H9 (cell line): ENCODE measurements at regions not wholly inside any gene's neighbourhood (a gene's known extent, or its start where the extent isn't known, plus 50 kb on each side); places are given as distances from the start of the nearest gene placed in this dataset.

Experiments
- DNase-seq: peaks from one replicate; pipeline ENCODE4 v3.0.0-alpha.2; 2017
- H2AFZ ChIP-seq: one replicate; pipeline ENCODE4 v1.6.1; 2013; ENCODE audit warnings: mild to moderate bottlenecking, low read length, control low read depth, moderate library complexity
- H2AK5ac ChIP-seq: 2 replicates; pipeline ENCODE4 v1.6.1; 2013; ENCODE audit warnings: low read length, control low read depth, mixed read lengths; ENCODE audit not compliant: insufficient read length
- H2BK120ac ChIP-seq: one replicate; pipeline ENCODE4 v1.6.1; 2013; ENCODE audit warnings: low read depth, mild to moderate bottlenecking, low read length, control low read depth, inconsistent platforms; ENCODE audit not compliant: poor library complexity, severe bottlenecking
- H2BK12ac ChIP-seq: 2 replicates; pipeline ENCODE4 v1.6.1; 2013; ENCODE audit warnings: low read length, control low read depth, mixed read lengths, low read depth; ENCODE audit not compliant: insufficient read length
- H2BK15ac ChIP-seq: 2 replicates; pipeline ENCODE4 v1.6.1; 2013; ENCODE audit warnings: low read depth, low read length, control low read depth
- H2BK20ac ChIP-seq: one replicate; pipeline ENCODE4 v1.6.1; 2013; ENCODE audit warnings: low read depth, mild to moderate bottlenecking, low read length, control low read depth, inconsistent platforms; ENCODE audit not compliant: poor library complexity, severe bottlenecking
- H2BK5ac ChIP-seq: 2 replicates; pipeline ENCODE4 v1.6.1; 2013; ENCODE audit warnings: low read length, control low read depth, mixed read lengths; ENCODE audit not compliant: insufficient read length
- H3K14ac ChIP-seq: 2 replicates; pipeline ENCODE4 v1.6.1; 2013; ENCODE audit warnings: low read length, control low read depth; ENCODE audit not compliant: insufficient read depth
- H3K18ac ChIP-seq: 2 replicates; pipeline ENCODE4 v1.6.1; 2013; ENCODE audit warnings: low read depth, mild to moderate bottlenecking, mixed read lengths, low read length, control low read depth; ENCODE audit not compliant: insufficient read length
- H3K23ac ChIP-seq: 2 replicates; pipeline ENCODE4 v1.6.1; 2013; ENCODE audit warnings: low read length, control low read depth, mixed read lengths, low read depth; ENCODE audit not compliant: insufficient read length
- H3K23me2 ChIP-seq: 2 replicates; pipeline ENCODE4 v1.6.1; 2013; ENCODE audit warnings: low read depth, mild to moderate bottlenecking, mixed read lengths, low read length, control low read depth; ENCODE audit not compliant: insufficient read length, poor library complexity, severe bottlenecking
- H3K27ac ChIP-seq: 2 replicates; pipeline ENCODE4 v1.5.1; 2013; ENCODE audit warnings: low read length, control low read depth, mixed read lengths, low read depth; ENCODE audit not compliant: insufficient read length
- H3K27me3 ChIP-seq: 2 replicates; pipeline ENCODE4 v1.6.1; 2013; ENCODE audit warnings: low read length, control low read depth, inconsistent platforms; ENCODE audit not compliant: insufficient read depth
- H3K4ac ChIP-seq: 2 replicates; pipeline ENCODE4 v1.6.1; 2013; ENCODE audit warnings: low read depth, mild to moderate bottlenecking, control low read depth, inconsistent platforms, low read length, moderate library complexity
- H3K4me1 ChIP-seq: 2 replicates; pipeline ENCODE4 v1.6.1; 2013; ENCODE audit warnings: low read length, control low read depth, inconsistent platforms; ENCODE audit not compliant: insufficient read depth
- H3K4me2 ChIP-seq: 2 replicates; pipeline ENCODE4 v1.6.1; 2013; ENCODE audit warnings: low read length, control low read depth, mixed read lengths; ENCODE audit not compliant: insufficient read length, insufficient read depth
- H3K56ac ChIP-seq: 2 replicates; pipeline ENCODE4 v1.6.1; 2013; ENCODE audit warnings: low read depth, mild to moderate bottlenecking, mixed read lengths, low read length, control low read depth; ENCODE audit not compliant: insufficient read length
- H3K79me1 ChIP-seq: 2 replicates; pipeline ENCODE4 v1.6.1; 2013; ENCODE audit warnings: low read depth, mild to moderate bottlenecking, moderate library complexity, low read length, control low read depth, inconsistent platforms; ENCODE audit not compliant: insufficient read depth, poor library complexity, severe bottlenecking
- H3K79me2 ChIP-seq: 2 replicates; pipeline ENCODE4 v1.6.1; 2013; ENCODE audit warnings: low read length, control low read depth, inconsistent platforms; ENCODE audit not compliant: insufficient read depth
- H3K9ac ChIP-seq: 2 replicates; pipeline ENCODE4 v1.6.1; 2013; ENCODE audit warnings: low read length, control low read depth, mixed read lengths; ENCODE audit not compliant: insufficient read length; ENCODE audit errors: extremely low read depth
- H3K9me3 ChIP-seq: one replicate; pipeline ENCODE4 v1.6.1; 2013; ENCODE audit warnings: low read depth, low read length, inconsistent platforms; ENCODE audit not compliant: control insufficient read depth
- H3T11ph ChIP-seq: one replicate; pipeline ENCODE4 v1.6.1; 2013; ENCODE audit warnings: mild to moderate bottlenecking, low read length, control low read depth, inconsistent platforms
- H4K20me1 ChIP-seq: one replicate; pipeline ENCODE4 v1.6.1; 2013; ENCODE audit not compliant: control insufficient read depth, insufficient read length, insufficient read depth
- H4K5ac ChIP-seq: 2 replicates; pipeline ENCODE4 v1.6.1; 2013; ENCODE audit warnings: low read depth, mild to moderate bottlenecking, mixed read lengths, low read length, control low read depth; ENCODE audit not compliant: insufficient read length
- H4K8ac ChIP-seq: replicated peaks from 2 replicates; pipeline ENCODE4 v1.6.1; 2013; ENCODE audit warnings: low read length, control low read depth, mixed read lengths, low read depth; ENCODE audit not compliant: insufficient read length
- H4K91ac ChIP-seq: 2 replicates; pipeline ENCODE4 v1.6.1; 2013; ENCODE audit warnings: low read depth, mild to moderate bottlenecking, moderate library complexity, mixed read lengths, low read length, control low read depth; ENCODE audit not compliant: insufficient read length
- H3K27ac Mint-ChIP-seq, 3 experiments: 2 replicates in 2 of 3; 3 replicates in 1 of 3; pipeline ENCODE4 v1.8.0; 2020 to 2021; ENCODE audit warnings: mixed read lengths in 3 of 3, mild to moderate bottlenecking in 1 of 3, moderate library complexity in 1 of 3
- H3K27me3 Mint-ChIP-seq: 2 replicates; pipeline ENCODE4 v1.8.0; 2021; ENCODE audit warnings: low read depth, mild to moderate bottlenecking, moderate library complexity, mixed read lengths
- H3K36me3 Mint-ChIP-seq, 3 experiments: 2 replicates in 2 of 3; 3 replicates in 1 of 3; pipeline ENCODE4 v1.8.0; 2020 to 2021; ENCODE audit warnings: low read depth in 3 of 3, mixed read lengths in 3 of 3; ENCODE audit not compliant: insufficient read depth in 1 of 3
- H3K4me1 Mint-ChIP-seq, 2 experiments: 2 replicates each; pipeline ENCODE4 v1.8.0; 2020; ENCODE audit warnings: mixed read lengths in 2 of 2
- H3K4me3 Mint-ChIP-seq, 2 experiments: 2 replicates in 1 of 2; 3 replicates in 1 of 2; pipeline ENCODE4 v1.8.0; 2020 to 2021; ENCODE audit warnings: mild to moderate bottlenecking in 2 of 2, mixed read lengths in 2 of 2, moderate library complexity in 1 of 2
- H3K9me3 Mint-ChIP-seq, 2 experiments: 2 replicates in 1 of 2; 3 replicates in 1 of 2; pipeline ENCODE4 v1.8.0; 2020; ENCODE audit warnings: mild to moderate bottlenecking in 2 of 2, mixed read lengths in 2 of 2, moderate library complexity in 1 of 2
- WGBS: extraction: QIAGEN DNeasy Blood & Tissue Kit; methylation state at CpG from one replicate; pipeline ENCODE4 v1.1.7; 2013; ENCODE audit warnings: missing lambda C conversion rate, low lambda C conversion rate, mixed read lengths; ENCODE audit not compliant: insufficient read length; ENCODE audit errors: extremely low coverage; 5-methylcytosine and 5-hydroxymethylcytosine counted together
- TF ChIP-seq, protein P1 (sequence below): fragments of 200-600 bp; sonication (generic); conservative IDR thresholded peaks from 3 replicates; pipeline ENCODE4 v1.8.0; 2021; ENCODE audit warnings: antibody characterized with exemption, mild to moderate bottlenecking

- Histone ChIP-seq H3K9me3 (no peaks in the 10 kb centered on the region), H2BK12ac (no peak overlapping the region), H3T11ph (no peak overlapping the region), H2BK120ac (no peak overlapping the region), H3K4me1 (no peaks in the 10 kb centered on the region), H3K4ac (no peak overlapping the region), H3K18ac (no peak overlapping the region), H2BK20ac (no peak overlapping the region), H3K9ac (no peak overlapping the region), H3K23ac (no peak overlapping the region), H3K14ac (no peak overlapping the region), H2AFZ (no peak overlapping the region), H4K8ac (no peak overlapping the region), H3K79me2 (no peaks in the 10 kb centered on the region), H2AK5ac (no peak overlapping the region), H2BK15ac (no peak overlapping the region), H3K27me3 (no peaks in the 10 kb centered on the region), H4K5ac (no peak overlapping the region), H3K23me2 (no peaks in the 10 kb centered on the region), H3K79me1 (no peaks in the 10 kb centered on the region), H4K20me1 (no peaks in the 10 kb centered on the region), H4K91ac (no peak overlapping the region), H2BK5ac (no peak overlapping the region), H3K4me2 (no peak overlapping the region), H3K27ac (no peak overlapping the region), H3K56ac (no peak overlapping the region)
- Mint-ChIP-seq H3K4me1 (peaks cover 8 to 17% of the 10 kb centered on the region in 2 experiments), H3K36me3 (peaks cover 0 to 18% (median 0%) of the 10 kb centered on the region in 3 experiments; a peak in 2 of 7 replicates), H3K9me3 (peaks cover 4 to 12% of the 10 kb centered on the region in 2 experiments; a peak in 3 of 5 replicates), H3K4me3 (no peak overlapping the region), H3K27ac (no peak overlapping the region), H3K27me3 (no peaks in the 10 kb centered on the region)
- no CpG with 5 or more reads among the region's 2 CpGs for WGBS
- DNase-seq: no peak
- TF ChIP-seq, protein P1, sequence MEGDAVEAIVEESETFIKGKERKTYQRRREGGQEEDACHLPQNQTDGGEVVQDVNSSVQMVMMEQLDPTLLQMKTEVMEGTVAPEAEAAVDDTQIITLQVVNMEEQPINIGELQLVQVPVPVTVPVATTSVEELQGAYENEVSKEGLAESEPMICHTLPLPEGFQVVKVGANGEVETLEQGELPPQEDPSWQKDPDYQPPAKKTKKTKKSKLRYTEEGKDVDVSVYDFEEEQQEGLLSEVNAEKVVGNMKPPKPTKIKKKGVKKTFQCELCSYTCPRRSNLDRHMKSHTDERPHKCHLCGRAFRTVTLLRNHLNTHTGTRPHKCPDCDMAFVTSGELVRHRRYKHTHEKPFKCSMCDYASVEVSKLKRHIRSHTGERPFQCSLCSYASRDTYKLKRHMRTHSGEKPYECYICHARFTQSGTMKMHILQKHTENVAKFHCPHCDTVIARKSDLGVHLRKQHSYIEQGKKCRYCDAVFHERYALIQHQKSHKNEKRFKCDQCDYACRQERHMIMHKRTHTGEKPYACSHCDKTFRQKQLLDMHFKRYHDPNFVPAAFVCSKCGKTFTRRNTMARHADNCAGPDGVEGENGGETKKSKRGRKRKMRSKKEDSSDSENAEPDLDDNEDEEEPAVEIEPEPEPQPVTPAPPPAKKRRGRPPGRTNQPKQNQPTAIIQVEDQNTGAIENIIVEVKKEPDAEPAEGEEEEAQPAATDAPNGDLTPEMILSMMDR: no peak
Measured at GRCh38 chr15:31822463-31822862, 207.9 kb upstream of the CHRNA7 start.
